A673 (cell line): ENCODE measurements at regions not wholly inside any gene's neighbourhood (a gene's known extent, or its start where the extent isn't known, plus 50 kb on each side); places are given as distances from the start of the nearest gene placed in this dataset.

Experiments
- BruUV-seq: library from RNA; stranded (reverse); fragments of 400-500 nt; replicated peaks from 2 replicates; lab custom pipeline; 2021; lab: Mats Ljungman, UMichigan
- CTCF ChIA-PET: fragments of 300-600 bp; sonication (Branson Sonifier 250); formaldehyde crosslinking; loops from one replicate; lab custom pipeline; 2022; ENCODE audit warnings: antibody characterized with exemption; lab: Charles Lee
- POLR2A ChIA-PET: fragments of 300-600 bp; sonication (Branson Sonifier 250); formaldehyde crosslinking; loops from one replicate; lab custom pipeline; 2022; ENCODE audit warnings: antibody characterized with exemption; ENCODE audit not compliant: low non-redundant PET; lab: Charles Lee
- DNase-seq: peaks from one replicate; pipeline ENCODE4 v3.0.0-alpha.2; 2015; ENCODE audit warnings: low spot score
- H3K27ac ChIP-seq: fragments of 200-600 bp; sonication (generic); 2 replicates; pipeline ENCODE4 v1.5.1; 2016; ENCODE audit warnings: mixed run types, low read depth, mild to moderate bottlenecking, mixed read lengths, antibody characterized with exemption, low read length; ENCODE audit not compliant: poor library complexity, severe bottlenecking
- H3K27me3 ChIP-seq: fragments of 200-600 bp; sonication (generic); replicated peaks from 2 replicates; pipeline ENCODE4 v1.6.1; 2017; ENCODE audit warnings: mixed run types, low read depth, mild to moderate bottlenecking, mixed read lengths, antibody characterized with exemption, low read length; ENCODE audit not compliant: insufficient read depth, poor library complexity
- H3K36me3 ChIP-seq: fragments of 200-600 bp; sonication (generic); 2 replicates; pipeline ENCODE4 v1.6.1; 2016; ENCODE audit warnings: mixed run types, mild to moderate bottlenecking, mixed read lengths, antibody characterized with exemption, low read length; ENCODE audit not compliant: insufficient read depth, poor library complexity, severe bottlenecking
- H3K4me1 ChIP-seq: fragments of 200-600 bp; sonication (generic); 2 replicates; pipeline ENCODE4 v1.6.1; 2017; ENCODE audit warnings: mixed run types, mild to moderate bottlenecking, mixed read lengths, antibody characterized with exemption, low read length; ENCODE audit not compliant: insufficient read depth, poor library complexity, severe bottlenecking
- H3K4me3 ChIP-seq: fragments of 200-600 bp; sonication (generic); 2 replicates; pipeline ENCODE4 v1.5.1; 2016; ENCODE audit warnings: low read depth, mixed run types, mild to moderate bottlenecking, mixed read lengths, low read length; ENCODE audit not compliant: poor library complexity, severe bottlenecking
- H3K9me3 ChIP-seq: fragments of 200-600 bp; sonication (generic); 2 replicates; pipeline ENCODE4 v1.6.1; 2016; ENCODE audit warnings: mixed run types, low read depth, mild to moderate bottlenecking, mixed read lengths, antibody characterized with exemption, low read length; ENCODE audit not compliant: poor library complexity, severe bottlenecking
- CTCF ChIP-seq: fragments of 300-800, 200-600 bp; sonication (generic); conservative IDR thresholded peaks from 2 replicates; pipeline ENCODE4 v1.5.1; 2017; ENCODE audit warnings: low read depth, mild to moderate bottlenecking, antibody characterized with exemption, low read length, moderate library complexity, mixed read lengths
- EZH2 ChIP-seq: fragments of 200-600 bp; sonication (generic); IDR thresholded peaks from 2 replicates; pipeline ENCODE4 v1.6.1; 2017; ENCODE audit warnings: borderline replicate concordance, low read depth, mild to moderate bottlenecking, mixed read lengths, antibody characterized with exemption, low read length; ENCODE audit not compliant: poor library complexity, severe bottlenecking
- intact Hi-C: fragments of 100-400 bp; cut with micrococcal nuclease; formaldehyde crosslinking; loops from one replicate; pipeline ENCODE4 v1.10.0; 2022; ENCODE audit not compliant: unreplicated experiment

GRCh38 chr5:155316070-155316714 lies 302.6 kb downstream of the KIF4B start:
- intact Hi-C loops = no loop called here
- ChIA-PET POLR2A (no interaction called here), CTCF (no interaction called here)
- no peak for DNase-seq
- no peak overlapping the region for H3K27ac ChIP-seq
- H3K36me3 ChIP-seq = no peaks in the 10 kb centered on the region
- no peak for TF ChIP-seq EZH2
- no peak for TF ChIP-seq CTCF
- BruUV-seq = no TSS peak
- no peaks in the 10 kb centered on the region for H3K27me3 ChIP-seq
- no peaks in the 10 kb centered on the region for H3K9me3 ChIP-seq
- no peaks in the 10 kb centered on the region for H3K4me1 ChIP-seq
- H3K4me3 ChIP-seq = no peak overlapping the region

DNA sequence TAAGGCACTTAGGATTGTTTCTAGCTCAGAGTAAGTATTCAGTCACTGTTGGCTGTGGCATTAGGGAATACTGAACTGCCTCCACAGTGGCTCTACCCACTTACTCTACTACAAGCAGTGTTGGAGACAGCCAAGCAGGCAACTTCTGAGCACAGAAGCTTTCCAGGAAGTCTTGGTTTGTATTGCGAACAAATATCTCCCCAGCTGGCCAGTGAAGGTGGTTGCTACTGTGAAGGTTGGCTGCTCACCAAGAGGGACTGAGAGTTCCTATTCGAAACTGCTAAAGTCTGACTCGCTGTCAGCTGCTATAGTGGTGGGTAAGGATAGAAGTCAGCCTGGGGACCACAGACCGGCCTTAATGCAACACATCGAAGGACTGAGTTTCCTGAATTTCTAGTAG lies 319.1 kb downstream of the KIF4B start:
- intact Hi-C loops = no loop called here
- Histone ChIP-seq H3K4me1 (no peaks in the 10 kb centered on the region), H3K4me3 (no peak overlapping the region), H3K27me3 (no peaks in the 10 kb centered on the region), H3K9me3 (no peaks in the 10 kb centered on the region), H3K27ac (no peak overlapping the region), H3K36me3 (no peaks in the 10 kb centered on the region)
- no TSS peak for BruUV-seq
- CTCF ChIA-PET = no interaction called here
- POLR2A ChIA-PET = no interaction called here
- DNase-seq = no peak
- TF ChIP-seq CTCF (no peak), EZH2 (no peak)

- no peaks in the 10 kb centered on the region for H3K4me1 ChIP-seq
- H3K4me3 ChIP-seq = no peak overlapping the region
- ChIA-PET CTCF (no interaction called here), POLR2A (no interaction called here)
- BruUV-seq = no TSS peak
- H3K9me3 ChIP-seq = no peaks in the 10 kb centered on the region
- H3K27me3 ChIP-seq = no peaks in the 10 kb centered on the region
- no peak for DNase-seq
- TF ChIP-seq CTCF (no peak), EZH2 (no peak)
- no peak overlapping the region for H3K27ac ChIP-seq
- intact Hi-C loops = no loop called here
- no peaks in the 10 kb centered on the region for H3K36me3 ChIP-seq
Measured at GRCh38 chr5:155342956-155343355, 329.4 kb downstream of the KIF4B start.
